SK-N-SH (cell line): ENCODE measurements at regions not wholly inside any gene's neighbourhood (a gene's known extent, or its start where the extent isn't known, plus 50 kb on each side); places are given as distances from the start of the nearest gene placed in this dataset.

Experiments used
- CTCF ChIA-PET: fragments of 300-600, 350-600 bp; formaldehyde crosslinking; extraction: SDS; loops from one replicate; lab custom pipeline; 2021; lab: Yijun Ruan, JAX
- POLR2A ChIA-PET: fragments of 350-600 bp; sonication (Branson Sonifier 250); formaldehyde crosslinking; extraction: SDS; loops from one replicate; lab custom pipeline; 2020; ENCODE audit warnings: antibody characterized with exemption, inconsistent platforms; lab: Yijun Ruan, JAX
- DNase-seq: peaks from one replicate; pipeline ENCODE4 v3.0.0; 2012
- H2AFZ ChIP-seq: fragments of 200-600 bp; sonication (generic); 2 replicates; pipeline ENCODE4 v1.8.1; 2016; ENCODE audit warnings: antibody characterized with exemption, mild to moderate bottlenecking, low read depth
- H3F3A ChIP-seq: fragments of 200-600 bp; sonication (generic); replicated peaks from 2 replicates; pipeline ENCODE3; 2016; ENCODE audit warnings: antibody characterized with exemption, mild to moderate bottlenecking; ENCODE audit not compliant: insufficient read depth
- H3K27ac ChIP-seq, 2 experiments: fragments of 200-500 bp in 1 of 2; fragments of 200-600 bp in 1 of 2; sonication (Bioruptor generic) in 1 of 2; sonication (generic), shearing (Covaris generic) in 1 of 2; 2 replicates each; pipeline versions ENCODE4 v1.5.1 to v1.6.1; 2014 to 2016; ENCODE audit warnings: low read depth in 2 of 2, inconsistent platforms in 1 of 2, low read length in 1 of 2, mild to moderate bottlenecking in 1 of 2, mixed read lengths in 1 of 2
- H3K27me3 ChIP-seq: fragments of 200-600 bp; sonication (generic), shearing (Covaris generic); 2 replicates; pipeline ENCODE4 v1.6.1; 2016; ENCODE audit warnings: mixed run types; ENCODE audit not compliant: insufficient read depth
- H3K36me3 ChIP-seq, 2 experiments: fragments of 200-500 bp in 1 of 2; fragments of 200-600 bp in 1 of 2; sonication (Bioruptor generic) in 1 of 2; sonication (generic) in 1 of 2; replicated peaks in 1 of 2; 2 replicates each; pipeline versions ENCODE3 to v1.5.1; 2014 to 2016; ENCODE audit warnings: low read length in 1 of 2, mild to moderate bottlenecking in 1 of 2; ENCODE audit not compliant: insufficient read depth in 2 of 2, control insufficient read depth in 1 of 2
- H3K4me1 ChIP-seq, 2 experiments: fragments of 200-500 bp in 1 of 2; fragments of 200-600 bp in 1 of 2; sonication (Bioruptor generic) in 1 of 2; sonication (generic), shearing (Covaris generic) in 1 of 2; 2 replicates each; pipeline versions ENCODE4 v1.5.1 to v1.6.1; 2014 to 2016; ENCODE audit warnings: low read depth in 1 of 2, low read length in 1 of 2, mixed run types in 1 of 2; ENCODE audit not compliant: insufficient read depth in 2 of 2, control insufficient read depth in 1 of 2
- H3K4me2 ChIP-seq: fragments of 200-600 bp; sonication (generic), shearing (Covaris generic); 2 replicates; pipeline ENCODE4 v1.6.1; 2017; ENCODE audit warnings: mixed run types
- H3K4me3 ChIP-seq, 2 experiments: fragments of 200-500 bp in 1 of 2; fragments of 200-600 bp in 1 of 2; sonication (Bioruptor generic) in 1 of 2; sonication (generic), shearing (Covaris generic) in 1 of 2; 2 replicates each; pipeline versions ENCODE4 v1.5.1 to v1.8.1; 2014 to 2016; ENCODE audit warnings: low read depth in 2 of 2, inconsistent platforms in 1 of 2, low read length in 1 of 2, mild to moderate bottlenecking in 1 of 2, mixed read lengths in 1 of 2, moderate library complexity in 1 of 2
- H3K79me2 ChIP-seq: fragments of 200-600 bp; sonication (generic); 2 replicates; pipeline ENCODE4 v1.8.1; 2017; ENCODE audit warnings: mild to moderate bottlenecking; ENCODE audit not compliant: insufficient read depth
- H3K9ac ChIP-seq: fragments of 200-600 bp; sonication (generic); 2 replicates; pipeline ENCODE4 v1.6.1; 2017; ENCODE audit warnings: mixed run types
- H3K9me2 ChIP-seq: fragments of 200-600 bp; sonication (generic); 2 replicates; pipeline ENCODE4 v1.6.1; 2017; ENCODE audit warnings: mixed run types
- H3K9me3 ChIP-seq: fragments of 200-600 bp; sonication (generic); 2 replicates; pipeline ENCODE4 v1.6.1; 2017; ENCODE audit warnings: mixed run types, mild to moderate bottlenecking, moderate library complexity
- H4K20me1 ChIP-seq: fragments of 200-600 bp; sonication (generic); 2 replicates; pipeline ENCODE4 v1.6.1; 2017; ENCODE audit warnings: mild to moderate bottlenecking, mixed run types; ENCODE audit not compliant: insufficient read depth
- CTCF ChIP-seq: fragments of 200-600 bp; sonication (generic); IDR thresholded peaks from 2 replicates; pipeline ENCODE4 v1.6.1; 2017; ENCODE audit warnings: antibody characterized with exemption, mild to moderate bottlenecking, moderate library complexity
- EP300 ChIP-seq, 2 experiments: IDR thresholded peaks; 2 replicates each; pipeline versions ENCODE4 v1.4.0 to v1.6.1; 2012; ENCODE audit warnings: borderline replicate concordance in 1 of 2, low read depth in 1 of 2, low read length in 1 of 2
- FOXM1 ChIP-seq: IDR thresholded peaks from 2 replicates; pipeline ENCODE4 v1.4.0; 2012; ENCODE audit warnings: low read depth, mild to moderate bottlenecking
- GABPA ChIP-seq: IDR thresholded peaks from 2 replicates; pipeline ENCODE4 v1.4.0; 2012; ENCODE audit warnings: low read depth, mild to moderate bottlenecking
- GATA2 ChIP-seq: sonication (generic); formaldehyde crosslinking; IDR thresholded peaks from 2 replicates; pipeline ENCODE4 v1.5.0; 2020; ENCODE audit warnings: mild to moderate bottlenecking, missing genetic modification reagents
- MAX ChIP-seq: IDR thresholded peaks from 2 replicates; pipeline ENCODE4 v1.4.0; 2012; ENCODE audit warnings: low read depth
- MXI1 ChIP-seq: IDR thresholded peaks from 2 replicates; pipeline ENCODE4 v1.6.1; 2012; ENCODE audit warnings: mild to moderate bottlenecking, low read depth, low read length, improper control_type of control experiment
- PBX3 ChIP-seq: IDR thresholded peaks from 2 replicates; pipeline ENCODE4; 2012
- RAD21 ChIP-seq: IDR thresholded peaks from 2 replicates; pipeline ENCODE4 v1.6.1; 2012; ENCODE audit warnings: mild to moderate bottlenecking, low read length
- RFX5 ChIP-seq: IDR thresholded peaks from 2 replicates; pipeline ENCODE4 v1.6.1; 2012; ENCODE audit warnings: mild to moderate bottlenecking, improper control_type of control experiment, low read length
- RXRA ChIP-seq: IDR thresholded peaks from 2 replicates; pipeline ENCODE4 v1.4.0; 2012; ENCODE audit warnings: low read depth, mild to moderate bottlenecking, borderline replicate concordance
- SIN3A ChIP-seq: IDR thresholded peaks from 2 replicates; pipeline ENCODE4 v1.6.1; 2012; ENCODE audit warnings: low read depth, mild to moderate bottlenecking, low read length, moderate library complexity, borderline replicate concordance
- TCF12 ChIP-seq: IDR thresholded peaks from 2 replicates; pipeline ENCODE4 v1.4.0; 2012
- USF2 ChIP-seq: fragments of 150-350 bp; IDR thresholded peaks from 2 replicates; pipeline ENCODE4 v1.6.1; 2017; ENCODE audit warnings: antibody characterized with exemption, low read length, low read depth, borderline replicate concordance
- YY1 ChIP-seq: IDR thresholded peaks from 2 replicates; pipeline ENCODE4 v1.4.0; 2012; ENCODE audit warnings: low read depth, mild to moderate bottlenecking
- ZBTB33 ChIP-seq: IDR thresholded peaks from 2 replicates; pipeline ENCODE4 v1.4.0; 2012; ENCODE audit warnings: low read depth, borderline replicate concordance
- WGBS: methylation state at CpG from one replicate; pipeline ENCODE4 v1.1.6; 2017; ENCODE audit warnings: low lambda C conversion rate; 5-methylcytosine and 5-hydroxymethylcytosine counted together

- 14% methylated on average over 12 of the region's 12 CpGs for WGBS
- no peaks in the 10 kb centered on the region for H3K79me2 ChIP-seq
- no peak for DNase-seq
- no peaks in the 10 kb centered on the region for H3K4me1 ChIP-seq
- no peak overlapping the region for H2AFZ ChIP-seq
- no peaks in the 10 kb centered on the region for H3F3A ChIP-seq
- H3K9me2 ChIP-seq, result no peaks in the 10 kb centered on the region
- TF ChIP-seq YY1 (no peak), FOXM1 (no peak), MAX (no peak), TCF12 (no peak), ZBTB33 (no peak), CTCF (no peak), PBX3 (no peak), GATA2 (CRISPR knock-in tag) (no peak), RAD21 (no peak), EP300 (IDR thresholded peaks at IDR 0.05; ENCODE audit: borderline replicate concordance in 1 of 2, low read depth in 1 of 2, low read length in 1 of 2) (no peak), GABPA (no peak), SIN3A (no peak), RFX5 (no peak), RXRA (no peak), MXI1 (no peak), USF2 (no peak)
- no peak overlapping the region for H3K4me3 ChIP-seq
- CTCF ChIA-PET, result interaction anchor here (1.4 kb wide), 1 partner anchor 96 kb away, joined by 4 read pairs; no protein-coding TSS in a partner anchor
- no peaks in the 10 kb centered on the region for H3K36me3 ChIP-seq
- POLR2A ChIA-PET, result no interaction called here
- no peak overlapping the region for H3K9ac ChIP-seq
- no peaks in the 10 kb centered on the region; the same call in 1 of the 2 replicates for H3K27me3 ChIP-seq
- no peaks in the 10 kb centered on the region for H4K20me1 ChIP-seq
- no peaks in the 10 kb centered on the region for H3K9me3 ChIP-seq
- no peak overlapping the region for H3K27ac ChIP-seq
- no peak overlapping the region for H3K4me2 ChIP-seq
Measured at GRCh38 chr20:20956513-20956931, 149.6 kb downstream of the LINC00237 start.
